ENCODE measurements at regions not wholly inside any gene's neighbourhood (a gene's known extent, or its start where the extent isn't known, plus 50 kb on each side); places are given as distances from the start of the nearest gene placed in this dataset.
"Not testable (repeated sequence)": the region's sequence is repeated elsewhere in the genome, so short reads cannot be mapped to it uniquely, and the experiment has no call there.

- H3K27me3 Mint-ChIP-seq (ENCODE audit: insufficient read depth), result no peaks in the 10 kb centered on the region
- no peaks in the 10 kb centered on the region for H3K4me1 ChIP-seq (ENCODE audit: control insufficient read depth, insufficient read depth, low read length)
- TF ChIP-seq CTCF (conservative IDR thresholded peaks at IDR 0.05), result no peak
- H3K27ac Mint-ChIP-seq, result no peak overlapping the region
- H3K36me3 Mint-ChIP-seq (ENCODE audit: low read depth), result no peaks in the 10 kb centered on the region
- H3K9me3 ChIP-seq (ENCODE audit: control insufficient read depth, low read length), result no peaks in the 10 kb centered on the region
- H3K4me1 Mint-ChIP-seq, result peaks cover 8% of the 10 kb centered on the region
- H3K9me3 Mint-ChIP-seq, result peaks cover 12% of the 10 kb centered on the region
- no peak for DNase-seq
- H3K27ac ChIP-seq (ENCODE audit: low read depth, low read length), result no peak overlapping the region
- 84 to 95% methylated on average over 4 of the region's 4 CpGs for WGBS, 2 experiments (ENCODE audit: insufficient coverage in 1 of 2, insufficient read length in 1 of 2)
- no peak overlapping the region for H3K4me3 Mint-ChIP-seq
- H3K27me3 ChIP-seq (ENCODE audit: control insufficient read depth, insufficient read depth, low read length, poor library complexity, severe bottlenecking), result peaks cover 7% of the 10 kb centered on the region
- H3K36me3 ChIP-seq (ENCODE audit: control insufficient read depth, insufficient read depth, low read length), result no peaks in the 10 kb centered on the region
- no peak overlapping the region for H3K9ac ChIP-seq (ENCODE audit: extremely low read depth, low read length, poor library complexity, severe bottlenecking)
- H3K4me3 ChIP-seq (ENCODE audit: low read length), result no peak overlapping the region
Observed at GRCh38 chr15:46089467-46089935, 454.7 kb downstream of the SQOR start.

- H3K9me3 Mint-ChIP-seq, result peaks cover 10% of the 10 kb centered on the region
- peak; percentile 87 for TF ChIP-seq CTCF (conservative IDR thresholded peaks at IDR 0.05)
Observed at GRCh38 chr15:46091860-46092450, 457.1 kb downstream of the SQOR start.

GRCh38 chr15:46098006-46098405, 463.2 kb downstream of the SQOR start:
- not testable (repeated sequence) for H3K36me3 Mint-ChIP-seq (ENCODE audit: low read depth); H3K27me3 ChIP-seq (ENCODE audit: control insufficient read depth, insufficient read depth, low read length, poor library complexity, severe bottlenecking); H3K27ac ChIP-seq (ENCODE audit: low read depth, low read length); H3K4me3 ChIP-seq (ENCODE audit: low read length); H3K36me3 ChIP-seq (ENCODE audit: control insufficient read depth, insufficient read depth, low read length); H3K27ac Mint-ChIP-seq; H3K4me1 ChIP-seq (ENCODE audit: control insufficient read depth, insufficient read depth, low read length); DNase-seq; H3K9me3 ChIP-seq (ENCODE audit: control insufficient read depth, low read length); H3K4me3 Mint-ChIP-seq; H3K9ac ChIP-seq (ENCODE audit: extremely low read depth, low read length, poor library complexity, severe bottlenecking); H3K27me3 Mint-ChIP-seq (ENCODE audit: insufficient read depth); H3K4me1 Mint-ChIP-seq
- WGBS, 2 experiments (ENCODE audit: insufficient coverage in 1 of 2, insufficient read length in 1 of 2), result 95% methylated on average over 32 of the region's 32 CpGs; no CpG with 5 or more reads in 1 of the 2 experiments
- H3K9me3 Mint-ChIP-seq, result peaks cover 36% of the 10 kb centered on the region

More at GRCh38 chr15:46091860-46092450, 457.1 kb downstream of the SQOR start:
- WGBS, 2 experiments (ENCODE audit: insufficient coverage in 1 of 2, insufficient read length in 1 of 2), result 51 to 73% methylated on average over 7 to 16 of the region's 16 CpGs
- Mint-ChIP-seq H3K36me3 (ENCODE audit: low read depth) (no peaks in the 10 kb centered on the region), H3K4me3 (no peak overlapping the region), H3K27me3 (ENCODE audit: insufficient read depth) (no peaks in the 10 kb centered on the region), H3K4me1 (peaks cover 8% of the 10 kb centered on the region), H3K27ac (no peak overlapping the region)
- H3K27me3 ChIP-seq (ENCODE audit: control insufficient read depth, insufficient read depth, low read length, poor library complexity, severe bottlenecking), result peaks cover 7% of the 10 kb centered on the region
- DNase-seq, result peak; percentile 77
- no peaks in the 10 kb centered on the region for H3K4me1 ChIP-seq (ENCODE audit: control insufficient read depth, insufficient read depth, low read length)
- no peak overlapping the region for H3K9ac ChIP-seq (ENCODE audit: extremely low read depth, low read length, poor library complexity, severe bottlenecking)
- no peaks in the 10 kb centered on the region for H3K9me3 ChIP-seq (ENCODE audit: control insufficient read depth, low read length)
- no peaks in the 10 kb centered on the region for H3K36me3 ChIP-seq (ENCODE audit: control insufficient read depth, insufficient read depth, low read length)
- H3K27ac ChIP-seq (ENCODE audit: low read depth, low read length), result no peak overlapping the region
- H3K4me3 ChIP-seq (ENCODE audit: low read length), result no peak overlapping the region

GRCh38 chr15:46110755-46111154, 475.9 kb downstream of the SQOR start:
- Mint-ChIP-seq H3K9me3 (peaks cover 4% of the 10 kb centered on the region), H3K4me3 (no peak overlapping the region), H3K27me3 (ENCODE audit: insufficient read depth) (no peaks in the 10 kb centered on the region), H3K4me1 (no peaks in the 10 kb centered on the region), H3K36me3 (ENCODE audit: low read depth) (no peaks in the 10 kb centered on the region), H3K27ac (no peak overlapping the region)
- no peaks in the 10 kb centered on the region for H3K9me3 ChIP-seq (ENCODE audit: control insufficient read depth, low read length)
- H3K9ac ChIP-seq (ENCODE audit: extremely low read depth, low read length, poor library complexity, severe bottlenecking), result no peak overlapping the region
- no peak overlapping the region for H3K4me3 ChIP-seq (ENCODE audit: low read length)
- H3K36me3 ChIP-seq (ENCODE audit: control insufficient read depth, insufficient read depth, low read length), result no peaks in the 10 kb centered on the region
- no peaks in the 10 kb centered on the region for H3K27me3 ChIP-seq (ENCODE audit: control insufficient read depth, insufficient read depth, low read length, poor library complexity, severe bottlenecking)
- TF ChIP-seq CTCF (conservative IDR thresholded peaks at IDR 0.05), result no peak
- H3K4me1 ChIP-seq (ENCODE audit: control insufficient read depth, insufficient read depth, low read length), result no peaks in the 10 kb centered on the region
- no peak for DNase-seq
- WGBS, 2 experiments (ENCODE audit: insufficient coverage in 1 of 2, insufficient read length in 1 of 2), result 88% methylated on average over 1 of the region's 2 CpGs; no CpG with 5 or more reads in 1 of the 2 experiments
- no peak overlapping the region for H3K27ac ChIP-seq (ENCODE audit: low read depth, low read length)
